Endothelial cell of umbilical vein (primary cell): ENCODE measurements at regions not wholly inside any gene's neighbourhood (a gene's known extent, or its start where the extent isn't known, plus 50 kb on each side); places are given as distances from the start of the nearest gene placed in this dataset.

Experiments
- BruUV-seq: library from RNA; stranded (reverse); fragments of 400-500 nt; replicated peaks from 2 replicates; lab custom pipeline; 2021; lab: Mats Ljungman, UMichigan
- CTCF ChIA-PET: fragments of 300-600, 350-600 bp; sonication (Branson Sonifier 250); formaldehyde crosslinking; loops from one replicate; lab custom pipeline; 2021; ENCODE audit warnings: antibody characterized with exemption, inconsistent platforms; lab: Charles Lee
- POLR2A ChIA-PET: fragments of 300-600, 350-600 bp; sonication (Branson Sonifier 250); formaldehyde crosslinking; loops from one replicate; lab custom pipeline; 2021; ENCODE audit warnings: antibody characterized with exemption, inconsistent platforms; lab: Charles Lee
- DNase-seq: peaks from one replicate; pipeline ENCODE4 v3.0.0-alpha.2; 2011; ENCODE audit warnings: low read depth, low spot score
- FAIRE-seq: peaks from 2 replicates; lab custom pipeline; 2011; peaks lifted over from hg19 to GRCh38; lab: Jason Lieb, UNC
- H2AFZ ChIP-seq: 2 replicates; pipeline ENCODE4 v1.6.0; 2012; ENCODE audit warnings: low read depth, low read length, control low read depth, inconsistent platforms
- H3K27ac ChIP-seq: 2 replicates; pipeline ENCODE4 v1.5.1; 2011; ENCODE audit warnings: low read depth, mild to moderate bottlenecking, control low read depth, low read length, moderate library complexity; ENCODE audit not compliant: insufficient read depth
- H3K27me3 ChIP-seq, 2 experiments: 2 replicates each; pipeline versions ENCODE4 v1.6.0 to v1.6.1; 2011; ENCODE audit warnings: low read length in 2 of 2, mixed read lengths in 1 of 2; ENCODE audit not compliant: control insufficient read depth in 2 of 2, insufficient read depth in 2 of 2
- H3K36me3 ChIP-seq, 2 experiments: 2 replicates in 1 of 2; 3 replicates in 1 of 2; pipeline ENCODE4 v1.5.1; 2011; ENCODE audit warnings: low read length in 2 of 2, mild to moderate bottlenecking in 1 of 2, moderate library complexity in 1 of 2; ENCODE audit not compliant: control insufficient read depth in 2 of 2, insufficient read depth in 2 of 2; ENCODE audit errors: extremely low read depth in 1 of 2
- H3K4me1 ChIP-seq: 3 replicates; pipeline ENCODE4 v1.5.1; 2011; ENCODE audit warnings: mild to moderate bottlenecking, low read length; ENCODE audit not compliant: control insufficient read depth, insufficient read depth; ENCODE audit errors: extremely low read depth
- H3K4me2 ChIP-seq: 2 replicates; pipeline ENCODE4 v1.6.1; 2011; ENCODE audit warnings: low read length, control low read depth, mixed read lengths; ENCODE audit not compliant: insufficient read depth
- H3K4me3 ChIP-seq, 3 experiments: fragments of 200-600 bp in 1 of 3; sonication (generic), shearing (Covaris generic) in 1 of 3; replicated peaks in 1 of 3; 2 replicates each; pipeline ENCODE4 v1.5.1; 2011 to 2016; ENCODE audit warnings: control low read depth in 3 of 3, low read length in 3 of 3, mild to moderate bottlenecking in 2 of 3, inconsistent platforms in 1 of 3, low read depth in 1 of 3, moderate library complexity in 1 of 3; ENCODE audit not compliant: insufficient read depth in 1 of 3
- H3K79me2 ChIP-seq: 2 replicates; pipeline ENCODE4 v1.6.0; 2012; ENCODE audit warnings: low read length, inconsistent platforms; ENCODE audit not compliant: control insufficient read depth, insufficient read depth
- H3K9ac ChIP-seq: replicated peaks from 2 replicates; pipeline ENCODE3; 2011; ENCODE audit warnings: low read length, control low read depth; ENCODE audit not compliant: insufficient read depth; ENCODE audit errors: extremely low read depth
- H3K9me1 ChIP-seq: replicated peaks from 3 replicates; pipeline ENCODE4 v1.6.0; 2011; ENCODE audit warnings: mild to moderate bottlenecking, low read length; ENCODE audit not compliant: control insufficient read depth, insufficient read depth; ENCODE audit errors: extremely low read depth
- H3K9me3 ChIP-seq: replicated peaks from 2 replicates; pipeline ENCODE4 v1.5.1; 2012; ENCODE audit warnings: low read length, inconsistent platforms; ENCODE audit not compliant: control insufficient read depth, insufficient read depth
- H4K20me1 ChIP-seq: replicated peaks from 2 replicates; pipeline ENCODE3; 2011; ENCODE audit warnings: mild to moderate bottlenecking, low read length; ENCODE audit not compliant: control insufficient read depth, insufficient read depth; ENCODE audit errors: extremely low read depth
- CTCF ChIP-seq, 2 donors: IDR thresholded peaks; 1 replicate in 1 of 2; 2 replicates in 1 of 2; pipeline ENCODE4 v1.5.1; 2011; ENCODE audit warnings: low read length in 2 of 2, mild to moderate bottlenecking in 2 of 2, moderate library complexity in 2 of 2, control low read depth in 1 of 2, inconsistent platforms in 1 of 2, low read depth in 1 of 2; ENCODE audit not compliant: insufficient read depth in 1 of 2; ENCODE audit errors: extremely low read depth in 1 of 2
- EZH2 ChIP-seq: IDR thresholded peaks from 2 replicates; pipeline ENCODE4 v1.6.1; 2012; ENCODE audit warnings: borderline replicate concordance, low read depth, mild to moderate bottlenecking, moderate library complexity, low read length, inconsistent platforms; ENCODE audit not compliant: severe bottlenecking
- FOS ChIP-seq: IDR thresholded peaks from 2 replicates; pipeline ENCODE4 v1.6.1; 2011; ENCODE audit warnings: mild to moderate bottlenecking, low read length, moderate library complexity, borderline replicate concordance; ENCODE audit not compliant: insufficient read depth
- GATA2 ChIP-seq: IDR thresholded peaks from 2 replicates; pipeline ENCODE4 v1.7.0; 2011; ENCODE audit warnings: low read depth, mild to moderate bottlenecking, moderate library complexity, mixed read lengths, low read length; ENCODE audit not compliant: insufficient read length, insufficient read depth
- JUN ChIP-seq: IDR thresholded peaks from 2 replicates; pipeline ENCODE4 v1.6.1; 2011; ENCODE audit warnings: borderline replicate concordance, low read depth; ENCODE audit not compliant: insufficient read length, insufficient read depth
- MYC ChIP-seq: IDR thresholded peaks from one replicate; pipeline ENCODE4 v1.6.1; 2011; ENCODE audit warnings: mild to moderate bottlenecking, low read depth, low read length
- POLR2A ChIP-seq: IDR thresholded peaks from 2 replicates; pipeline ENCODE4 v1.6.1; 2012; ENCODE audit warnings: low read depth, mild to moderate bottlenecking, control low read depth, low read length
- POLR2AphosphoS5 ChIP-seq: IDR thresholded peaks from 2 replicates; pipeline ENCODE4 v1.6.1; 2012; ENCODE audit warnings: low read depth, mild to moderate bottlenecking, control low read depth, low read length, moderate library complexity; ENCODE audit not compliant: insufficient read depth
- dilution Hi-C: fragments of 300-500 bp; cut with MboI; formaldehyde crosslinking; loops from one replicate; pipeline ENCODE4 v1.15.0; 2019; ENCODE audit warnings: low sequenced_read_pairs; ENCODE audit not compliant: extremely low pct_ligation_motif_present
- intact Hi-C: fragments of 100-400 bp; cut with micrococcal nuclease; formaldehyde crosslinking; loops from one replicate; pipeline ENCODE4 v1.10.0; 2022
- TF ChIP-seq, protein P1 (sequence below): IDR thresholded peaks from 2 replicates; pipeline ENCODE4 v1.6.1; 2011; ENCODE audit not compliant: insufficient read depth, insufficient read length

DNA sequence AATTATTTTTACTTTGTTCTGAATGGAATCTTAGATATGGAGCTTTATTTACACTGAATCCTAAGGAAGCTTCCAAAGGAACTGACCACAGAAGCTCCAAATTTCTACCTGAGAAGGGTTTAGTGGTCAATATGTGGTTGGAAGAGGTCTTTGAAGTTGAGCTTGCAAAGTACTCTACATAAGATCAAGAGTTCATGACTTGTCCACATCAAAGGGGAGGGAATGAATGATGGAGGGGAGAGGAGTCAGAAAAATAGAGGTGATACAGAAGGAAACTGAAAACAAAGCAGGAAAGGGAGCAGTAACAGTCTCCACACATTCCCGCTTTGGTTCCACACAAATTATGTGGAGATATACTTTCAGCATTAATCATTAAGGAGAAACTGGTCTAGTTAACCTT is 450.9 kb downstream of the HINT1 start:
- no peaks in the 10 kb centered on the region for H3K9me1 ChIP-seq
- H3K36me3 ChIP-seq = no peaks in the 10 kb centered on the region
- H3K9ac ChIP-seq = no peak overlapping the region
- H4K20me1 ChIP-seq = no peaks in the 10 kb centered on the region
- peaks cover 21% of the 10 kb centered on the region for H3K4me1 ChIP-seq
- dilution Hi-C loops = no loop called here
- no TSS peak for BruUV-seq
- H3K9me3 ChIP-seq = no peaks in the 10 kb centered on the region
- no peaks in the 10 kb centered on the region for H3K79me2 ChIP-seq
- no peaks in the 10 kb centered on the region for H3K27me3 ChIP-seq
- TF ChIP-seq GATA2 = no peak
- no peak for TF ChIP-seq JUN
- no peak for TF ChIP-seq POLR2AphosphoS5
- TF ChIP-seq EZH2 = no peak
- TF ChIP-seq CTCF (IDR thresholded peaks at IDR 0.05; ENCODE audit: extremely low read depth in 1 of 2, insufficient read depth in 1 of 2, low read depth in 1 of 2, low read length in 2 of 2) = no peak
- TF ChIP-seq MYC = no peak
- no peak for TF ChIP-seq POLR2A
- TF ChIP-seq, protein P1, sequence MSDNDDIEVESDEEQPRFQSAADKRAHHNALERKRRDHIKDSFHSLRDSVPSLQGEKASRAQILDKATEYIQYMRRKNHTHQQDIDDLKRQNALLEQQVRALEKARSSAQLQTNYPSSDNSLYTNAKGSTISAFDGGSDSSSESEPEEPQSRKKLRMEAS = no peak
- no peak for TF ChIP-seq FOS
- no peak overlapping the region for H2AFZ ChIP-seq
- no peak overlapping the region for H3K4me3 ChIP-seq
- DNase-seq (no peak), FAIRE-seq (no peak)
- POLR2A ChIA-PET = no interaction called here
- no peak overlapping the region for H3K27ac ChIP-seq
- CTCF ChIA-PET = no interaction called here
- intact Hi-C loops = loop anchor here (5.0 kb wide), 4 partner anchors 162 to 942 kb away; no protein-coding TSS in a partner anchor
- no peak overlapping the region for H3K4me2 ChIP-seq
